Psoas muscle (tissue), 7 donors: ENCODE measurements at regions not wholly inside any gene's neighbourhood (a gene's known extent, or its start where the extent isn't known, plus 50 kb on each side); places are given as distances from the start of the nearest gene placed in this dataset.

ENCODE experiments used
- ATAC-seq, 4 donors: fragments of 200-7000 bp; cut with Tn5 transposase; one replicate each; pipeline ENCODE4 v1.9.1; 2020; ENCODE audit warnings: moderate library complexity in 3 of 4, mild to moderate bottlenecking in 2 of 4
- DNase-seq, 2 donors: peaks; one replicate each; pipeline ENCODE4 v3.0.0-alpha.2; 2020
- H3K27ac ChIP-seq: fragments of 200-600 bp; one replicate; pipeline ENCODE4 v1.8.0; 2022
- H3K27me3 ChIP-seq, 3 donors: fragments of 200-600 bp in 1 of 3; one replicate each; pipeline versions ENCODE4 v1.6.1 to v1.8.0; 2013 to 2022; ENCODE audit warnings: low read length in 2 of 3, mild to moderate bottlenecking in 2 of 3, moderate library complexity in 1 of 3; ENCODE audit not compliant: insufficient read depth in 3 of 3
- H3K36me3 ChIP-seq, 2 donors: fragments of 200-600 bp in 1 of 2; one replicate each; pipeline versions ENCODE4 v1.6.1 to v1.8.0; 2013 to 2022; ENCODE audit warnings: low read depth in 1 of 2, mild to moderate bottlenecking in 1 of 2, moderate library complexity in 1 of 2; ENCODE audit not compliant: insufficient read depth in 1 of 2
- H3K4me1 ChIP-seq: fragments of 200-600 bp; one replicate; pipeline ENCODE4 v1.8.0; 2022
- H3K4me3 ChIP-seq: fragments of 200-600 bp; one replicate; pipeline ENCODE4 v1.8.0; 2022; ENCODE audit warnings: mild to moderate bottlenecking
- H3K9me3 ChIP-seq: fragments of 200-600 bp; one replicate; pipeline ENCODE4 v1.8.0; 2022
- CTCF ChIP-seq: fragments of 200-600 bp; IDR thresholded peaks from one replicate; pipeline ENCODE4 v1.8.0; 2022; ENCODE audit warnings: antibody characterized with exemption
- WGBS, 3 donors: extraction: QIAGEN DNeasy Blood & Tissue Kit; methylation state at CpG; one replicate each; pipeline versions ENCODE4 v1.1.6 to v1.1.7; 2013; 5-methylcytosine and 5-hydroxymethylcytosine counted together
- intact Hi-C, 2 donors: fragments of 100-400 bp; cut with DNase I; formaldehyde crosslinking; loops; one replicate each; pipeline versions ENCODE4 v1.11.0 to v1.14.2; 2022
- donor health status: healthy with polysubstance abuse.
- donor health status: DM: no; HTN: no; CAD: no; lungs with moderate emphysema.
- donor health status: Bipolar disorder and iron deficiency.
- donor health status: healthy.
- donor health status: DM: yes; HTN: yes; CAD: no.
- donor health status: DM: no; HTN: no; CAD: no.
- donor health status: DM: yes; HTN: yes; CAD: no.

GRCh38 chr3:166405896-166406295 lies 568.7 kb upstream of the BCHE start:
- 37 to 67% (median 45%) methylated on average over 1 of the region's 1 CpG for WGBS, 3 donors
- Histone ChIP-seq H3K27me3 (no peaks in the 10 kb centered on the region), H3K36me3 (no peaks in the 10 kb centered on the region), H3K4me1 (no peaks in the 10 kb centered on the region), H3K27ac (no peak overlapping the region), H3K4me3 (no peak overlapping the region), H3K9me3 (no peaks in the 10 kb centered on the region)
- no peak for ATAC-seq
- no peak for DNase-seq
- TF ChIP-seq CTCF: no peak
- intact Hi-C loops: no loop called here

- TF ChIP-seq CTCF: no peak
- Histone ChIP-seq H3K27ac (no peak overlapping the region), H3K36me3 (no peaks in the 10 kb centered on the region), H3K27me3 (no peaks in the 10 kb centered on the region), H3K4me3 (no peak overlapping the region), H3K4me1 (no peaks in the 10 kb centered on the region), H3K9me3 (no peaks in the 10 kb centered on the region)
- intact Hi-C loops: no loop called here
- DNase-seq (no peak), ATAC-seq (no peak)
These were observed 568.2 kb upstream of the BCHE start for GRCh38 chr3:166405465-166405864.

GRCh38 chr3:166390303-166390702 lies 553.1 kb upstream of the BCHE start:
- Histone ChIP-seq H3K4me1 (no peaks in the 10 kb centered on the region), H3K4me3 (no peak overlapping the region), H3K27me3 (no peaks in the 10 kb centered on the region), H3K9me3 (no peaks in the 10 kb centered on the region), H3K27ac (no peak overlapping the region), H3K36me3 (no peaks in the 10 kb centered on the region)
- no peak for ATAC-seq
- no peak for TF ChIP-seq CTCF
- no peak for DNase-seq
- intact Hi-C loops: no loop called here

- DNase-seq (no peak), ATAC-seq (no peak)
- H3K27me3 ChIP-seq: no peaks in the 10 kb centered on the region
- 83 to 91% (median 88%) methylated on average over 2 of the region's 2 CpGs for WGBS, 3 donors
- no peak for TF ChIP-seq CTCF
- no peaks in the 10 kb centered on the region for H3K36me3 ChIP-seq
- H3K4me1 ChIP-seq: no peaks in the 10 kb centered on the region
- H3K27ac ChIP-seq: no peak overlapping the region
- intact Hi-C loops: no loop called here
- H3K9me3 ChIP-seq: no peaks in the 10 kb centered on the region
- no peak overlapping the region for H3K4me3 ChIP-seq
These were observed 551.1 kb upstream of the BCHE start for GRCh38 chr3:166388321-166388720.

GRCh38 chr3:166372571-166373106 lies 535.4 kb upstream of the BCHE start:
- intact Hi-C loops: no loop called here
- no peak for ATAC-seq
- TF ChIP-seq CTCF: no peak
- 34 to 50% (median 38%) methylated on average over 1 of the region's 1 CpG for WGBS, 3 donors
- DNase-seq: no peak
- H3K9me3 ChIP-seq: no peaks in the 10 kb centered on the region
- no peaks in the 10 kb centered on the region for H3K27me3 ChIP-seq
- H3K27ac ChIP-seq: no peak overlapping the region
- H3K4me3 ChIP-seq: no peak overlapping the region
- H3K4me1 ChIP-seq: no peaks in the 10 kb centered on the region
- no peaks in the 10 kb centered on the region for H3K36me3 ChIP-seq
